Right lung (tissue), 2 donors: ENCODE measurements at regions not wholly inside any gene's neighbourhood (a gene's known extent, or its start where the extent isn't known, plus 50 kb on each side); places are given as distances from the start of the nearest gene placed in this dataset.

Experiments used
- DNase-seq, 2 donors: peaks; one replicate each; pipeline ENCODE4 v3.0.0-alpha.2; 2013

DNA sequence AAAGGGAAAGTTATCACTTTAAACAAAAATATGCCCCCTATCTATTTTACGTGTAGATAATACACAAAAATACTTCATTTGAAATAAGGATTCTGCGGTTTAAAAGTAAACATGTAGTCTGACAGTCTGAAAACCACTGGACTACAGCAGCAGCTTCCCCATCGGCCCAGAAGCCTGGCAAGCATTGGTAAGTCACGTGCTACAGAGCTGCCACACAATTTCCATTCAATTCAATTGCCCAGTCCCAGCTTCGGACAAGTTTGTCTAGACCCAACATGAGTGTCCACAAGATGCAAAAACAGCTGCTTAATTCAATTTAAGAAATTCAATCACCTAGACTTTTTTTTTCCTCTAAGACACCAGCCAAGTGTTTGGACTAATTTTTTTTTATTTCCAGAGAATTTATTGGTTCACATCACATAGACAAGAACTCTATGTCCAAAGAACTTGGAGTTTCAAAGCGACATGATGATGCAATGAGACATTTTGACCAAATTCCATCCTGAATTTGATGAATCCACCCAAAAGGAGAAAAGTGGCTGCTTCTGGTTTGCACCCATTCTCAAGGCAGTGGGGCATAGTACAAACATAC lies 458.9 kb downstream of the COG6 start:
- DNase-seq = no peak

DNA sequence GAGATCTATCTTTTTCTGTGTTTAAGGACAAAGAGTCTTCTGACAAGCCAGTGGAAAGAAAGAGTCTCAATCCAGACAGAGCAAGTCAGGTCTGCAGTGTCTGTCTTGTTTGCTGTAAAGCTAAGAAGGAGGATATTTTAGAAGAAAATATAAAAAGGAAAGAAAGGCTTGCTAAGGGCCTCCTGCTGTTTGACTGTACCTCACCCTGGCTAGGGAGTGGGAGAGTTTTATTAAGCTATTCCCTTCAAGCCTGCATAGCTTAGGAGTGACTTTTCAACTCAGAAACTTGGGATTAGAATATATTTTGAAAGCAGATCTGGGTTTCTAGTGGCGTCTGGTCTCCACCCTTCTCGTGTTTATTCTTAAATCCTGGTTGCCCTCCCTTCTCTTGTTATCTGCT lies 460.0 kb downstream of the COG6 start:
- DNase-seq = no peak

DNA sequence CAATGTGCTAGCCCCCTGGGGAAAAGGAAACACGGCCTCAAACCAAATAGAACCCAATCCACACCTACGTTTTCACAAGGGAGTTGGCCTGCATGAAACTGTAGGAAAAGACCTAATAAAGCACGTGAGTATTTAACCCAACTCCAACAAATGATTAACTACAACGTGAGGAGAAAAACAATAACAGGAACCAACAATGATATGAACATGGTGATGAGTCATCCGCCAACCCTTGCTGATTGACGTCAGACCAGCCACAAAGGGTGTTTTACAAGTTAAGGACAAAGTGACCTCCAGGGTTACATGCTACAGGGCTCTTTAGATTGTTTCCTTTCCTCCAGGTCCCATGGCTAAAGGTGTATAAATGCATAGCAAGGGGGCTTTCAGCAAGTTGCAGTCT lies 460.5 kb downstream of the COG6 start:
- no peak for DNase-seq

DNA sequence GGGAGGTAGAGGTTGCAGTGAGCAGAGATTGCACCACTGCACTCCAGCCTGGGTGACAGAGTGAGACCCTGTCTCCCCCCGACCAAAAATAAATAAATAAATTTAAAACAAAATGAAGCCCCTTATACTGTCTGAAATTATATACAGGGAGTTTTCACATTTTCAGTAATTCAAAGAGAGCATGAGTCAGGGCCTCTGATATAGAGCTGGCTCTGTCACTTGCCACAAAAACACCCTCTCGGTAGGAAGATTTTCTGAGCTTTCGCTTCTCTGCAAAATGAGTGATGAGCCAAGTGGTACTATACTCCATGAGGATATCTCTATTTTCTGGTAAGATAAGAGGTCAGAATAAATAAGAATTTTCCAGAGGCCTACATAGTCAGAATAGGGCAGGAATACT lies 462.9 kb downstream of the COG6 start:
- no peak for DNase-seq

DNA sequence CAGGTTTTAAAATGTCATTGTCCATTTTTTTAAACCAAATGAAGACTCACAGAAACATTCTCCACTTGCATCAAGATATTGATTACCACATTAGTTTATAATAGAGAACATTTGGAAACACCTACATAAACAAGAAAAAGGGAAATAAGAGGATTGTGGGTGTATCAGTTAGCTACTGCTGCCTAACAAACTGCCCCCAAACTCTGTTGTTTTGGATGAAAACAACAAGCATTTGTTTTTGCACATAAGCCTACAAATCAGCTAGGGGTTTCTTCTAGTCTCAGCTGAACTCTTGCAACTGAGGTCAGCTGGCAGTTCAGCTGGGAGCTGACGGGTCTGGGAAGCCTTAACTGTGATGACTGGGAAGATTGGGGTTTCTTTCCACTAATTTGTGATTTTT lies 464.4 kb downstream of the COG6 start:
- DNase-seq = no peak

DNA sequence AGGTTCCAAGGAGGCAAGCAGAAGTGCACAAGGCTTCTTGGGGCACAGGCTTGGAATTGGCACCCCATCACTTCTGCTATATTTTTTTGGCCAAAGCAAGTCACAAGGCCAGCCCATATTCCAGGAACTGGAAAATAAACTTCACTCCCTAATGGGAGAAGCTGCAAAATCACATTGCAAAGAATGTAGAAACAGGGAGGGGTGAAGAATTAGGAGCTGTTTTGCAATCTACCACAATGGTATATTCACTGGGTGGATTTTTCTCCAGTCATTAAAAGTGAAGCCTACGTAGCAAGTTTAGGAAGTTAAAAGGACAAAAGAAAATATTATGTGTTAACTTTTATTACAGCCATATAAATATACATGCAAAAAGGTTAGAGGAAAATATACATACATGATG lies 464.8 kb downstream of the COG6 start:
- DNase-seq = no peak

DNA sequence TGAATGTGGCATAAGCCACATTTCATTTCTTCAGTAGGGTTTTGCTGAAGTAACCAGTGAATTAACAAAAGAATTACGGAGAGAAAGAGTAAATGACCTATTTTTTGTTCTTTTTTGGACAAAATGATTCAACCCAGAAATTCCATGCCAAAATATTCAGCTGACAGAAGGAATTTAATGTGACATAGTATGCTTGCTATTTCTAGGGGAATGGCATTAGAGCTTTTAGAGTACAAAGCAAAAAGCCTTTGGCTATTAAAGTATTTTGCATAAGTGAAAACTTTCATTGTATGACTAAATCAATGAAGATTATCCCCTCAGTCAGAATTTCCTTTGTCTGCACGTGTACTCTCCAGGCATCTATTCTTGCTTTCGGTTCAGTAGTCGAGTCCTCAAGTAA lies 465.3 kb downstream of the COG6 start:
- DNase-seq = no peak

DNA sequence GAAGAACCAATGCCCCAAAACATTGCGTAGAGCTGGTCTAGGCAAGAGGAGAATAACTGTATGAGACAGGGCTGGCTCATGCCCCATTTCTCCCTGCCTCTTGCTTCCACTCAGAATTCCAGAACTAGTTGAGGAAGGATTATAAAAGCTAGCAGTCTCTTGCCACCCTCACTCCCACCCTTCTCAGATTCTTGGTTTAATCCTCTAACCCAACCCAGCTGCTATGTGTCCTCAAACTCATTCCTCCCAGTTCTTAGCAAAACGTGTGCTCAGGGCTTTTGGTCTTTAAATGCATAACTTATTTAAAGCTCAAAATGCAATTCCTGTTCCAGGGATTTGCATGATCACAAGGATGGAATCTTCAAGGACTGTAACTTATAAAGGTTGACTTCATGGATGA lies 466.3 kb downstream of the COG6 start:
- DNase-seq = no peak

DNA sequence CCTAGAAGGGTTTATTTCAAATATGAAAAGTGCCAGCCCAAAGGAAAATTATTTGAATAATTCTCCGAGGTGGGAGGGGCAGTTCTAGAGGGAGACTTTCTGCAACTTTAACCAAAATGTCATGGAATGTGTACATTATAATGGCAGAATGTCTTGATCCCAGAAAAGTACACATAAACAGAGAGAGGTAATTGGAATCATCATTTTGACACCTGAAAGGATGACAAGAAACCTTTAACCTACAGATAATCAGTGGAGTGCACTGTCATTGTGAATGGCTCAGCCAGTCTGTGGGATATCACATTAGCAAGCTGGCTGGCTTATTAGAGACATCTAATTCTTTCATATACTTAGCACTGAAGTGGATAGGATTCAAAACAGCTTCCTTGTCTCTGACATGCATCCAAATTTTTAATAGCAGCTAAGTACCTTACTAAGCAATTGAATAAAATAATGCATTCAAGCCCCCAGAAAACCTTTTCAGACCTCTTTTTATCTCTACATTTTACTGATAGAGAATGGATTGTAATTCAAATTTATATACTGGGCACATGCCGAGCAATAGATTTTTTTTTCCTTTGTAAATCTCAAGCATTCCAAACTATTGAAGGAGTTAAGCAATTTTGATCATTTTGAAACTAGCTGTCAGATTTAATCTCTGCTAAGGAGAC lies 468.6 kb downstream of the COG6 start:
- no peak for DNase-seq

DNA sequence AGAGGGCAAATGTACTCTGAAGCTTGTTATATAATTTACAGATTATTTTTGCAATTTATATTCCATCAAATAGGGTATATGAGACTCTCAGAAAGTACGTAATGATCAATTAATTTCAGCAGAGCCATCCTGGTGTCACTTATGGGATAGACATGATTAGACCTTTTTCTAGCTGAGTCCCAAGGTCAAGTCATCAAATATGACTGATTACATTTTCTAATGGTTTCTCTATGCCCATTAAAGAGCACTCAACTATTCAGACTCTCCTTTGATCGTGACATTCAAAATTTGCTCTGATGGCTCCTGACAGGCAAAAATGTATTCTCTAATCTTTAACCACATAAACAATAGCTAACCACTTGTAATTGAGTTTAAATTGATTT lies 469.2 kb downstream of the COG6 start:
- no peak for DNase-seq

DNA sequence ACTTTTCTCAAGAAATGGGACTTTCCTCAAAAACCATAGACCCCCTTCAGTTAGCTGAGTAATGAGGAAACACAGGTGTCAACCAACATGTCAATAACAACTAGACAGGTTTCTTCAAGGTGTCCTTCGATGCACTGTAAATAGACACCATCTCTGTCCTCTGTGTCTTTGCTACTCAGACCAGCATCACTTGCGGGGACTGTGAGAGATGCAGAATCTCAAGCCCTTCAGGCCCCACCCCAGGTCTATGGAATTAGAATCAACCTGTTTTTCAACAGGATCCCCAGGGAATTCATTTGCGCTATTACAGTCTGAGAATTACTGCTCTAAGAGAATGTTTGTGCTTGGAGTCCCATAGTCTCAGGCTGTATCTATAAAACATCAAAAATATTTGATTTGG lies 469.9 kb downstream of the COG6 start:
- DNase-seq = no peak

DNA sequence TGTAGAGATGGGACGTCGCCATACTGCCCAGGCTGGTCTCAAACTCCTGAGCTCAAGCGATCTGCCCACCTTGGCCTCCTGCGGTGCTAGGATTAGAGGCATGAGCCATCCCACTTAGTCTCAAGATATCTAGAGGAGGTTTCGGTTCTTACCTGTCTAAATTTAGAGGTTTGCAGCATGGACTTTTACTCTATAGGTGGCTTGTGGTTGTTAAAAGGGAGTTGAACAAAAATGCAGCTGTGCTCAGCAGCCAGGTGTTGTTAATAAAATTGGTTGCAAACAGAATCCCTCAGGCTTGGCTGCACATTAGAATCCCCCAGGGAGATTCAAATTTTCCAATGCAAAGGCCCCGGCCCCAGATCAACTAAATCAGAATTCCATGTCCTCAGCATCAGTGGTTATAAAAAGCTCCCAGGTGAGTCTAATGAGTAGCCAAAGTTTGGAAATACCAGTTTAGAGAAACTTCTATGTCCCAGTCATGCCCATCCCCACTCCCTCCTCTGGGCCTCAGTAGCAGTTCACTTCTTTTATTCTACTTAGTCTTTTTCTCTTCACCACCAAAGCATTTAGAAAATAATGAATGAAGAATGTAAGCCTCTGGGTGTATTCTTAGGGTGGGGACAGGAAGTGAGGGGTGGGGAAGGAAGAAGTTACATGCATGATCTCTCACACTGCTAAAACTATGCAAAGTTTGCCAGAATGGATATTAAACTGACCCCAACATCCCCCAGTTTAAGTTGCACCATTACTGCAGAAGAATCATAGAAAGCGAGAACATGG lies 471.0 kb downstream of the COG6 start:
- no peak for DNase-seq

DNA sequence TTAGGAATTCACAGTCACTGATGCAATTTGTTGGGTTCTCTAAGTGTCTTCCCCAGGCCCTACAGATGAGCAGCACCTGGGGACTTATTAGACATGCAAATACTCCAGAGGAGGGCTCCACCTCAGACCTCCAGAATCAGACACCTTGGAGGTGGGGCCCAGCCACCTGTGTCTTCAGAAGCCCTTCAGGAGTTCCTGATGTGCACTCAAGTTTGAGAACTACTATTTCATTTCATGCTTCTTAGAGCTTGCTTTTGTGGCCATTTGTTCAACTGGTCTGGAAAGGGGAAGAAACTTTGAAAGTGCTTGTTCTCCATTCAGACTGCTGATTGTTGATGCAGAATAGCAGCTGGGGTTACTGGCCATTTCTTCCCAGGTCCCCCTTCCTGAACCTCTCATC lies 472.0 kb downstream of the COG6 start:
- DNase-seq = no peak

DNA sequence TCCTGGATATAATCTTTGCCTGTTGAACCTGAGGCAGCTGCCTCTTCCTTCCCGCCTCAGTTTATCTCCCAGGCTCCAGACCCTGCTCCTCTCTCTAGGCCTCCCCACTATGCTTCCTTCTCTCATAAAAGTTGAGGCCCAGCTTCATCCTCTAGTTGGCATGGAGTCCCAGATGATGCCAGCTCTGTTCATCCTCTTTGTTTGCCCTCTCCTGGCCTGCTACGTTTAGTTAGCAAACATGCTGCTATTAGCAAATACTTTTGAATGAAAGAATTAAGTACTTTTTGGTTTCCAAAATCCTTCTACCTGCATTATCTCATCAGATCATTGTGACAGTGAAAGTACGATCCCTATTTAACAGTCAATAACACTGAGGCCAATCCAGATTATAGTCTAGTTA lies 472.5 kb downstream of the COG6 start:
- no peak for DNase-seq

DNA sequence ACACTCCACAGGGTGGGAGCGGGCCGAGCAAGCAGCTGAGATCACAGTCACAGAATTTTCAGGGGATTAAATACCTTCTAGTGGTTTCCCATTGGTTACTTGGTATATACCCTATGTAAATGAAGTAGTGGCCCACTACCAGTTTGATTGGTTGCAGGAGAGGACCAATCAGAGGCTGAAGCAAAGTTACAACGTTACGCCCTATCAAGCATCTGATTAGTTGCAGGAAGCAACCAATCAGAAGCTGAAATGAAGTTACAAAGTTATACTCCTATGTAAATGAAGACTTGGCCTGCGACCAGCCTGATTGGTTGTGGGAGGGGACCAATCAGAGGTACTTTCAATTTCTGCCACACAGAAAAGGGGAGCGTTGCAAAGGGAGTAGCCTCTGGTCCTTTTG lies 474.0 kb downstream of the COG6 start:
- DNase-seq = no peak

DNA sequence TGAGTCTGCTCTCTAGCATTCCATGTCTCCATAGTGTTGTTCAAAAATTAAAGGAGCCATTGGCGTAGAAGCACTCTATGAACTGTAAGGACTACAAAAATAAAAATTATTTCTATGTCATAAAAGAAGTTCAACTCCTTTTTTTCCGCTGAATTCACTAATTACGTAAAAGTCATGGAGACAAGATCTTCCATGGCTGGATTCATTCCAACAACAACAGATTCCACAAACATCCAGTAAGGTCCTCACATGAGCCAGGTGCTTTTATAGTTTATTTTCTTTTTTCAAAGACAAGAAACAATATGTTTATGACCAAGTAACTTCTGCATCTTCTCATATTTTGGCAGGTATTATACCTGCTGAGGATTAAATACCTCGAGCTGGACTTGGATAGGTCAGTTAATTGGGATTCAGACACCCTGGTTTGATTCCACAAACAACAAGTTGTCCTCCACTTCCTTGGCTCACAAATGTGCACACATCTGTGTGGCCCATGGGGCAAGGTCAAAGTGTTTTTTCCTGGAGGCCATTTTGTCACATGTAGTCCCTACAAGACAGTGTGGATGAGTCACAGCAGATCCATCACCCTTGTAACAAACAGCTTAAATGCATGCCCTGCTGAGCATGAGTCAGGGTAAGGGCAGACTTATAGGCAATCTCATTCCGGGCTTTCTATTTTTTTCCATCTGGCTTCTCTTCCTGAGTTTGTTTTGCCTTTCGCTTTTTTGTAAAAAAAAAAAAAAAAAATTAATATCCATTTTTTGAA lies 475.6 kb downstream of the COG6 start:
- no peak for DNase-seq

DNA sequence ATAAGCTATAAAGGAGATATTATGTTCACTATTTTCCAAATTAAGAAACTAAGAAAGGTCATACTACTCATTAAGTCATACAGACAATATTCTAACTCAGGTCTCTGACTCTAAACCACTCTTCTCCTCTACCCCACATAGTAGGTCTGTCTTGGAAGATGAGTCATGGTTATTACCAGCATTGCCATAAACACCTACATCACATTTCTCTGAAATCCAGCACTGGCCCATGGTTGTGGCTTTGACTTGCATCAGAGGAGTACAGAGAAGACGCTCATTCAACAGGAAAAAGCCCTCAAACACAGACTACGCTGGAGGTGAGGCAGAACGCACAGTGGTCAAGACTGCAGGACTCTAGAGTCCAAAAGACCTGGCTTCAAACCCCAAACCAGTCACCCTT lies 476.8 kb downstream of the COG6 start:
- no peak for DNase-seq

DNA sequence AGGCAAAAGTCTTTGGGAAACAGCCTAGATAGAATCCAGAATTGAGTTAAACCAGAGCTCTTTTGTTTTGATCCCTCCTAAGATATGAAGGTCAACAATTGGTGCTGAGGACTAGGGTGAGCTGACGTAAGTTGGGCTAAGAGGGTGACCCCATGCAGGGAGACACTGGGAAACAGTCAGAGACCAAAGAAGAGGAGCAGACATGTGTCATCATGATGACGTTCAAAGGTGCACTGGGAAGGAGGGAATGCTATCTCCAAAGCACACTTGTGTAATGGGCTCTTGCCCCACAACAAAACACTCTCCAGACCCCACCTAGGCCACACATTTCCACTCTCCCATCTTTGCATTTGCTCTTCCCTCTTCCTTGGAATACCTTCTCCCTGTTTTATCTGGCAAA lies 481.4 kb downstream of the COG6 start:
- DNase-seq = no peak

DNA sequence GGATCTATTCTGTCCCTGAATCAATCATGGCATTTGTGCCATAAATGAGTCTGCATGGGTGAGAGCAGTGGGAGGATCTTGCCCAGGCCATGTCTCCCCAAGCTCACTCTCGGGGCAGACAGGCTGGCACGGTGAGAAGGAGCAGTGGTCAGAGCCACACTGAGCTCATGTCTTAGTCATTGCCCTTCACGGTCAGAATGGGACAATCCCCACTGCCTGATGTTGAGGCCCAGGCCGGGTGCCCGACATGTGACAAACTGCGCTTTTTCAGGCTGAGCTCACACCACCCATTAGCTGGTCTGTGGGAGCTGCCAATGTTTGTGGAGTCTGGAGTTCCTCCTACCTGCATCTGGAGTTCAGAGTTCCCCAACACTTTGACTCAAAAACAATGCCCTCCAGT lies 481.9 kb downstream of the COG6 start:
- DNase-seq = no peak

DNA sequence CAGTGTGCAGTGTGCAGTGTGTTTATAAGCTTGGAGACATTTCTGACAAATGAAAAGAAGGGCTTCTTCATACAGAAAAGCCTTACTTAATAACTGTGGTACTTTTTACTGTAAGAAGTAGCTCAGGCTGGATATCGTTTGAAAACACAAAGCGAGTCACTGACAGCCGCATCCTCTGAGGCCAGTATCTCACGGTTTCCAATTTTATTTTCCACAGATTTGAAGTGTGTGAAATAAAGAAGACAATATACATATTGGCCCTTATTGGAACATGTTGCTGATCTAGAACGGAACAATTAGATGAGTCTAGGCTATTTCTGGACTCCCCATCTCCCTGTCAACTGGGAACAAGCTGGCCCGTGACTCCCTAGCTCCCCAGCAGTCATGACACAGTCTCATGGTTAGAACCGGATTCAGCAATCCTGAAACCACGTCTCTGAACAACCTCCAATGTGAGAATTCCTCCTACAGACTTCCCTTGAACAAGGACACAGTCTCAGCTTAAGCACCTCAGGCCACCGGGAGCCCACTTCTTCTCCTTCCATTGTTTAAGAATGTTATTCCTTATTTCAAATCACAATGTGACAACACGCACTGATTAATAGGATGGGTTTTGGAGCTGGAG lies 484.5 kb downstream of the COG6 start:
- DNase-seq = no peak

DNA sequence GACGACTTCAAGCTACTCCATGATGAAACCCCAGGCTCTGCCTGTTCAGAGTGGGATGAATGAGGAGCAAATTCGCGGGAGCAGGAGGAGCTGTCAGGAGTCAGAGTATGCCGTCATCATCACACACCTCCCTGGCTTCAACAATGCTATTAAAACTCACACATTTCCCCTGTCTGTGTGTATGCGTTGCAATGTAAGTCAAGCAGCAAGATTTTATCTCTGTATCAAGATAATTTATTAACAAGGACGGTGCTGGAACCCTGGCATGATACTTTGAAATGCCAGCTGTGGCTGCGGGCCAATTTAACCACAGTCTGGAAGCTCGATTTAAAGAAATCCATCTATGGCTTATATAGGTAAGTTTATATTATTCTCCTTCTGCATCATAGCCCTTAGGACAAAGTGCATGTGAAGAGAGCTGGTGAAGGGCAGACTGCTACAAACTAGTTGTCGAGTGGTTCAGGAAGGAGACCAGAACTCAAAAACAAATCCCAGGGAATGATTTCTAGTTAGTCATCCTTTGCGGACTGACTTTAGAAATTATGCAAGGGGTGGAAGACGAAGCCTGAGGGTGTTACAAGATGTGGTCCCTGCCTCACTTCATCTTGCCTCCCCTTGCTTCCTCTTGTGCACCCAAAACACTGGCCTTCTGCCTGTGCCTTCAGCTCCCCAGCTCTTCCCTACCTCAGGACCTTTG lies 486.5 kb downstream of the COG6 start:
- no peak for DNase-seq

DNA sequence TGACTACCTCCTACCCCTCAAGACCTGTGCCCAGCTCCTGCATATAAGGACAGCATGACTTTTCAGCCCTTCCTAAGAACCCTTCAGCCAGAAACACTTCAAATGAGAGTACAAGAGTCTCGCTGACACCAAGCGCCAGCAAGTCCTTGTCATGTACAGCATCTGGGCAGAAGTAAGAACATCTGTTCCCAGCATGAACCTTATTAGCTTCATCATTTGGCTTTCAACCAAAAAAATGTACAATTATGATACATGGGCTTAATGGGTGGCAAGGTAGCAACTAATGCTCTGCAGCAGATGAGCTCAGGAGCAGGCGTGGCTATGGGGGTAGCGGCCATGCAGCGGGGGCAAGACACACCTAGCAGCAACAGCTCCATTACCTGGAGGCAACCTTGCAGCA lies 487.6 kb downstream of the COG6 start:
- DNase-seq = no peak
